HG03280 (cell line): ENCODE measurements at regions not wholly inside any gene's neighbourhood (a gene's known extent, or its start where the extent isn't known, plus 50 kb on each side); places are given as distances from the start of the nearest gene placed in this dataset.
"Not testable (repeated sequence)": the region's sequence is repeated elsewhere in the genome, so short reads cannot be mapped to it uniquely, and the experiment has no call there.

Source experiments
- ATAC-seq: cut with Tn5 transposase; IDR thresholded peaks from one replicate; pipeline ENCODE4 v1.9.1; 2021; ENCODE audit warnings: mild to moderate bottlenecking, moderate library complexity; ENCODE audit not compliant: unreplicated experiment

- ATAC-seq = no peak
These were observed 179.2 kb upstream of the AUTS2 start for GRCh38 chr7:69418869-69419670.

DNA sequence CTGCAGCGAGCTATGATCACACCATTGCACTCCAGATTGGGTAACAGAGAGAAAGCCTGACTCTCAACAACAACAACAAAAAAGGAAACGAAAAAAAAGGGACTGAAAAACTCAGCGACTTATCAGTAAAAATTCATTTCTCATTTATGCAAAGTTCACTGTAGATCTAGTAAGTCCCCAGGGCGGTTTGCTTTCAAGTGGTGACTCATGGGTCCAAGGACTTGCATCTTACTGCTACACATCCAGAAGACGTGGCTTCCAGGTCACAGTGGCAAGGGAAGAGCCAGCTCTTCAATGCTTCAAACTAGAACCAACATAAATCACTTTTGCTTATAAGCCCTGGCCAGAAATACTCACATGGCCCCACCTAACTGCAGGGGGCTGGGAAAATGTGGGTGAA is 178.3 kb upstream of the AUTS2 start:
- ATAC-seq = no peak

- ATAC-seq = no peak
These were observed 175.7 kb upstream of the AUTS2 start for GRCh38 chr7:69422574-69422985.

DNA sequence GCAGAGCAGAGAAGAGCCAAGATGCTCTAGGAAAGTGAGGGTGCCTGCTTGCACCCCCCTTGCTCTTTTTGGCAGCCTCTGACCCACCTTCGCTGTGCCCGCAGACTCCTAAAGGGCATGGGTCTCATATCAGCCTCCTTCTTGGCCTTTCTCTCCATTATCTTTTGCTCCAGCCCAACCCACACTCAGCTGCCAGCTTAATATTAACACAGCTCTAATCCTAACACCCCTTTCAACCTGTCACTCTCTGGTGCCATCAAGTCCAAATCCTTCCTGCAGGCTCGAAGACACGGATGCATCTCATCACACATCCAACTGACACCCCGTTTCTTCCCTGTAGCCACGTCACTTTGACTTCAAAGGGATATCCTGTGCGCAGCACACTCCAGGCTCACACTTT is 171.6 kb upstream of the AUTS2 start:
- no peak for ATAC-seq

- ATAC-seq = no peak
These were observed 170.2 kb upstream of the AUTS2 start for GRCh38 chr7:69428089-69428488.

DNA sequence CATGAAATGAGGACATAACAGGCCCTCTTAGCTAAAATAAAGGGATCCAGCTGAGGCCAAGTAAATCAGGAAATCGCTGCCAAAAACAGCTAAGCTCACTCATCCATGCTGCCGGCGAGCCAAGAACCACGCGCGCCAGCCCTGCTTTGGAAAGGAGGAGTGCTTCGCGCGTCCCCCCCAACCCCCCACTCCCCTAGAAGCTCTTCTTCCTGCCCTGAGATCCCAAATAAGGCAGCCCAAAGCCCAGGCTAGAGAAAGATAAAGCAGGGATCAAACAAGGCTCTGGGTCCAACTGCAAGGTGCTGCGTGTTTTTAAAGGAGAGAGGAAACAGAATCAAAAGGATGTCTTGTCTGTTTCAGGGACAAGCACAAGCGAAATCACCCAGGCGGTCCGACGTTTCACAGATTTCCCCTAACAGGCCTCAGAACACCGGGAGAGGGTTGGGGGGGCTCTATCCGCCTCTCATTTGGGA is 168.3 kb upstream of the AUTS2 start:
- ATAC-seq = no peak

DNA sequence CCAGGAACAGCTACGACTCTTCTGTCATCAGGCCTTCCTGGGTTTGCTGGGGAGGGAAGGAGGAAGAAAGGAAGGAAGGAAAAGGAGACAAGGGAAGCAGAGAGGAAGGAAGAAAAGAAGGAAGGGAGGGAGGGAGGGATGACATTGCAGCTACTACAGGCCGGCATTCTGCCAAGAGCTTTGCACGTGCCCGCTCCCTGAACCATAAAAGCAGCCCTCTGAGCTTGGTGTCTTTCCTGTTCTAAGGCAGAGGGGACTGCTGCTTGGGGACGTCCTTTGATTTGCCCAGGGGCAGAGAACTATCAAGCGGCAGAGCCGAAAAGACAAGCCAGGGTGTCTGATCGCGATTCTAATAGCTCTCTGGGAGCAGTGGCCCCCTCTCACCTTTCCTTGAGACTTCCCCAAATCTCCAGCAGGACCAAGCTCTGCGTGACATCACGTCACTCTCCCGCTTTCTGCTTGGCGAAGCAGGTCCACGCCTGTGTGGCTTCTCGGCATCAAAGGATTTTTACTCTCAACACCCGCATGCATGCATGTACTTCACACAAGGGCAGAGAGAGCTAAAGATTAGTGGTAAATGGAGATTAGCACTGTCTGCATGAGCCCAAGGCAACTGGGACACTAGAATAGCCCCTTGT is 167.8 kb upstream of the AUTS2 start:
- no peak for ATAC-seq

- ATAC-seq = no peak
These were observed 166.6 kb upstream of the AUTS2 start for GRCh38 chr7:69431626-69432025.

GRCh38 chr7:69432276-69432675 is 166.0 kb upstream of the AUTS2 start:
- ATAC-seq = not testable (repeated sequence)

DNA sequence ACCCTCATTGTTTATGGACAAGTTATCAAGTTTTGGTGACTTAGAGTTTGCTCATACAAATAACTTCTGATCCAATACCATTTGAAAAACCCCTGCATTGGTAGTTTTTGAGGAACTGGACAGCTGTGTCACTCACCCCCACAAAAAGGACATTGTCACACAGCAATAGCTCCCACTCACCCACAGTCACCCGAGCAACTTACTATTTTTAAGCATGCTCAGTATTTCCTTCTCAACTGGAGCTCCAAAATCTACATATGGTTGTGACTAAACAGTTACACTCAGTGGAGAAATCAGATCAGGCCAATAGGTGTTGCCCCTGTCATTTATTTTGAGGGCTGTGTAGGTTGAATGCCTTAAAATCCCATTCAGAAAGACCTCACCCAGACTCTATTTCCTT is 165.2 kb upstream of the AUTS2 start:
- ATAC-seq = no peak

GRCh38 chr7:69434398-69434815 is 163.9 kb upstream of the AUTS2 start:
- ATAC-seq = no peak

GRCh38 chr7:69435711-69436110 is 162.6 kb upstream of the AUTS2 start:
- ATAC-seq = no peak

GRCh38 chr7:69436946-69437345 is 161.3 kb upstream of the AUTS2 start:
- ATAC-seq = no peak

GRCh38 chr7:69438584-69439412 is 159.5 kb upstream of the AUTS2 start:
- no peak for ATAC-seq

- ATAC-seq = no peak
These were observed 158.5 kb upstream of the AUTS2 start for GRCh38 chr7:69439636-69440325.

GRCh38 chr7:69440976-69441375 is 157.3 kb upstream of the AUTS2 start:
- no peak for ATAC-seq

- no peak for ATAC-seq
These were observed 155.1 kb upstream of the AUTS2 start for GRCh38 chr7:69443136-69443535.

- ATAC-seq = no peak
These were observed 152.7 kb upstream of the AUTS2 start for GRCh38 chr7:69445541-69445940.

GRCh38 chr7:69446213-69446612 is 152.1 kb upstream of the AUTS2 start:
- ATAC-seq = not testable (repeated sequence)

DNA sequence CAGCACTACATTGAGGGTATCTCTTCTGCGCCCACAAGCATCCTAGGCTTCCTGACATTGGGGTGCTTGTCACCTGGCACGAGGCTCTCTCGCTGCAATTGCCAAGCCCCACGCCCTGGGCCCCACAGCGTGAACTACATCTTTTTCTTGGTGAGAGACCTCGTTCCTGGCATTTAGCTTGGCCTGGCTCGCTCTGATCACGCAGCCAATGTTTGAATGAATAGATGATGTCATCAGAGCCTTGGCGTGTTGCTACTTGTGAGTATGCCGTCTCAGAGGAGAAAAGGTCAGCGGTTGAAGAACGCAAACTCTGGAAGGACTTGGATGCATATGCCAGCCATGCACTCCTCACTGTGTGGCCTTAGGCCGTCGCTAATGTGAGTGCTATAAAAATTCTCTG is 150.2 kb upstream of the AUTS2 start:
- ATAC-seq = no peak

- ATAC-seq = no peak
These were observed 147.8 kb upstream of the AUTS2 start for GRCh38 chr7:69450456-69450855.
